Right ventricle myocardium inferior (tissue), 1 donor: ENCODE measurements at regions not wholly inside any gene's neighbourhood (a gene's known extent, or its start where the extent isn't known, plus 50 kb on each side); places are given as distances from the start of the nearest gene placed in this dataset.
"Not testable (repeated sequence)": the region's sequence is repeated elsewhere in the genome, so short reads cannot be mapped to it uniquely, and the experiment has no call there.

Source experiments
- ATAC-seq: fragments of 200-7000 bp; cut with Tn5 transposase; one replicate; pipeline ENCODE4 v1.9.1; 2020; ENCODE audit warnings: mild to moderate bottlenecking, moderate library complexity
- DNase-seq: peaks from one replicate; pipeline ENCODE4 v3.0.0; 2021; ENCODE audit errors: missing footprints
- intact Hi-C: fragments of 100-400 bp; cut with DNase I; formaldehyde crosslinking; loops from one replicate; pipeline ENCODE4 v1.11.0; 2022
- donor health status: DM: no; HTN: yes; CAD: no; lungs with severe emphysema.

DNA sequence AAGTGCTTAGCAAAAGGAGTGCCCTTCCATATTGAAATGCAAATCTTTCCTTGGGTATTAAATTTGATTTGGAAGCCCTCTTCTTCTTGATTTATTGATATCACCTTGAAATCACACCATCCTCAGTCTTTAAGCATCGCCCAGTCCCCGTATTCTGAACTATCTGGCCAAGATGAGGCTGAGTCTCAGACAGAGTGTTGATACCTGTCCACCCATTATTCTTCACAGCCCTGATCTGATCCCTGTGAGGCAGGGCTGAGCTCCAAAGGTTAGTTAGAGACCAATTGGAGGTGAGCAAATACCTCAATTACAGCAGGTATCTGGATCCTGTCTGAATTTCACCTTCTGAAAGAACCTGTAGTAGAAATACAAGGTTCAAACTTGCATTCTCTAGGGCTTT is 326.3 kb downstream of the FAT3 start:
- no peak for ATAC-seq
- intact Hi-C loops = no loop called here

DNA sequence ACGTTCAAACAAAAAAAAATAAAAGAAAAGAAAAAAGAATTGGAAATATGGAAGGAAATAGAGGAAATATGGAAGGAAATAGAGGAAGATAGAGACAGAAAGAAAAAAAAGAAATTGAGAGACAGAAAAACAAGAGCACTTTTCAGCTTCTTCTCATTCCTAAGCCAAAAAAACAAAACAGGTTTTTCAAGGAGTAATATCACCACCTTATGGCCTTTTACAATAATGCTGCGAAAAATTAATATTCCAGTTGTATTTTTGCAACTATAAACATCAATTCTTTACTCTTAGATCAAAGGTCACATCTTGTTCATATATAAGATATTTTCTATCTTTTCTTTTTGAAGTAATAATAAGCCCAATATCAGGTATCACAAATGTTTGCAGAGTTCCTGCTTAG is 328.3 kb downstream of the FAT3 start:
- intact Hi-C loops = no loop called here
- no peak for ATAC-seq
- DNase-seq = no peak

More for the DNA sequence above, 326.3 kb downstream of the FAT3 start:
- DNase-seq = no peak

DNA sequence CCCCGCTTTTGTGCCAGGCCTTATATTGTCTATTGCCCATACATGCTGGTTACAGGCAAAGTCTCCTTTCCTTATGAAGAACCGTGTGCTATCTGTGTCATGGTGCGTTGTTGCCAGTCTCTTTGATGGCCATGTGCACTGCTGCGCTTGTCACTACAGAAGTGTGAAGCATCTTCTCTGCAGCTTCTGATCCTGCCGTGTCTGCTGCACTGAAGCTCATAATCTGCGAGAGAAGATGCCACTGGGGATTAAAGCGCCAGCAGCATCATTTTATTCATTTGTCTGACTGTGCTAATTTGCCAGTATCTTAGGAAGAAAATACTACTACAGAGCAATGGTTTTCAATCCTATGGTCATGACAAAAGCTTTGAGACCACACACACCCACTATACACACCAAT is 330.1 kb downstream of the FAT3 start:
- no peak for ATAC-seq
- intact Hi-C loops = no loop called here
- no peak for DNase-seq

DNA sequence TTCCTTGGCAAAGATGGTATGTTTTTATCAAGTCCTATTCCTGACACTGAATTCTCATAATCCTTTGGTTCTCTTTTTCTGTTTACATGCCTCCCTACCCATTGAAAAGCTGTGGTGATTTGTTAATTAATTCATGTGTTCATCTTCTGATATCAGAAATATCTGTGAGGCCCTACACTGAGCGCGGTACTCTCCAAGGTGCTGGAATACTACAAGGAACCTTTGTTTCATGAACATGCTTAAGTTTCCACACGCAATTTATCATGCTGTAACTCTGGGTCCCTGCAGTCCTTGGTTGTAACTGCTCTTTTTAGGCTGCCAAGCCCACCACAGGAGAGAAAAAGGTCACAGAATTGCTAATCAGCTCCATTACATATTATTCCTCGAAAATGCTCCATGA is 331.8 kb downstream of the FAT3 start:
- intact Hi-C loops = no loop called here
- ATAC-seq (no peak), DNase-seq (no peak)

DNA sequence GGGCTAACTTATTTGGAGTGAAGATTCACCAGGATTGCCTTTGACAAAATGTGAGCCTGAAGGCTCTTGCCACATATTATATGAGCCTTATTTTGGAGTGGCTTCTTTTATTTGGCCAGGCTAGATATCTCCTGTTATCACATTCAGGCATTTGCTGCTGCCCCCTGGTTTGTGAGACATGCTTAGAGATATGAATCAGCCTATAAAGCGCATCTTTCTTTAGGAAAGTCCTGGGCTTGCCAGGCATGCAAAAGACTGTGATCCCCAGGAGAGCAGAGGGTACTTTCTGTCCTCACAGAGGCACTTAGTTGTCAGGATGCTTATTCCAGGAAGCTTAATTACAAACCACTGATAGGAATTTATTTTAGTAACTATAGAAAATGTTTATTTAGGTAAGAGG is 333.3 kb downstream of the FAT3 start:
- intact Hi-C loops = no loop called here
- no peak for DNase-seq
- no peak for ATAC-seq

DNA sequence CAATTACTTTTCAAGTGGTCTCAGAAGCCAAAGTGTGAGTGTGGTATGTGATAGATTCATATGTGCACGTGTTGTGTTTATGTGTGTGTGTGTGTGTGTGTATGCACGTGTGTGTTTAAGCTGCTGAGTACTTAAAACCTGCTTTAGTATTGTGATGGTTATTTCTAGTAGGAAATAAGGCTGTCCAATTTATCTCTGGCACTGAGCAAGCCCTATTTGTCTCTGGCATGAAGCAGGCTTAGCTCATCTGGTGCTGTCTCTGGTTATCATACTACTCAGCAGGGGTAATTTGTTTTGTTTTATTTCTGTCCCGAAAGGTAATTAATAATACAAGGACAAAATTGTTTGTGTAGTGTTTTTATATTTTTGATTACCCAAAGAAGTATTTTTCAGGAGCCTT is 333.7 kb downstream of the FAT3 start:
- no peak for ATAC-seq

DNA sequence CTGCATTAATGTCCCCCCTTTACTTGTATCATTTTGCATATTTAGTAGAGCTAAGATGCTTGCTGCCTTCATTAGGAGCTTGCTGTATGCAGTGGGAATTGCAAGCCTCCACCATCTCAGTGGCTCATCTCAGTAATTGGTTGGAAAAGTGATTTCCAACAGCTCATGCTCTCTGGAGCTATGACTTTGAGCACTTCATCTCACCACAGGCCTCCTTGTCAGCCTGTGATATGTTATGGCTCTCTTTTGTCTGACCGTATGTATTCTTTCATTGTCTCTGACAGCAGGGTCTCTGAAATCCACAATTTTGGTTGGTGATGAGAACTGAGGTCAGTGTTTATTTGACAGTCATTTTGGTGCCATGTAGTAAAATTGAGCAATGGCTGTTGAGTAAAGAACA is 345.1 kb downstream of the FAT3 start:
- intact Hi-C loops = no loop called here
- no peak for DNase-seq

More for the DNA sequence above, 333.7 kb downstream of the FAT3 start:
- no peak for DNase-seq
- intact Hi-C loops = no loop called here

DNA sequence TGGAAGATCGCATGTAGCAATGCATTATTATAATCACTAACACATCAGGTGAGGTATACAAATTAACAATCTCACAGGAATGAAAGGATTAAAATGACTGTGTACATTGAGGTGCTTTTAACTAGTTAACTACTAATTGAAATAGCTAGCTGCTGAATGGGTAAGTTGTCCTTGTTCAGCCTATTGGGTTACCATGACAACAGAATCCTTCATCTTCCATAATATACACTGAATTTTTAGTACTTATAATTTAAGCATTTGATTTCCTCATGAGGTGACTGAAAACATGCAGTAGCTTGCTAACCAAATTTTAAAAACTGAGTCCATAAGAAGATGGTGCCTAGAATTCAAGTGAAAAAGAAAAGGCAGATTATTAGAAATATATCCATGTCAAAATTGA is 347.9 kb downstream of the FAT3 start:
- ATAC-seq (no peak), DNase-seq (no peak)
- intact Hi-C loops = no loop called here

More for the DNA sequence above, 345.1 kb downstream of the FAT3 start:
- no peak for ATAC-seq

DNA sequence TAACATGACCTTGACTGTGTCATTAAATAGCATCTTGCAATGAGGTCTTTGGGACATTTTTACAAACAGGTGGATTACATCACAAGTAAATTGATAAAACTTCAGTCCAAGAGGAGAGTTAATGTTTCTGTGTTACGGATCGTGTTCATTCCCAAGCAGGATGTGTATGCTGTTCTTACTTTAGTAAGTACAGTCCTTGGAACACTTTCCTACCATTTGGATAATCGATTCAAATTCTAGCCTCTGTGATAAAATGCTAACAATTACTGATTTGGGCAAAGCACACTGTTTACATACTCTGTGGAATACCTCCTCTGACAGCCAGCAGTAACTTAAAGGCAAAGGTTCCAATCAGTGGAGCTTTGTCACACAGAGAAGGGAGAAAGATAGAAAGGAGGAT is 351.7 kb downstream of the FAT3 start:
- no peak for DNase-seq
- ATAC-seq = no peak
- intact Hi-C loops = no loop called here

DNA sequence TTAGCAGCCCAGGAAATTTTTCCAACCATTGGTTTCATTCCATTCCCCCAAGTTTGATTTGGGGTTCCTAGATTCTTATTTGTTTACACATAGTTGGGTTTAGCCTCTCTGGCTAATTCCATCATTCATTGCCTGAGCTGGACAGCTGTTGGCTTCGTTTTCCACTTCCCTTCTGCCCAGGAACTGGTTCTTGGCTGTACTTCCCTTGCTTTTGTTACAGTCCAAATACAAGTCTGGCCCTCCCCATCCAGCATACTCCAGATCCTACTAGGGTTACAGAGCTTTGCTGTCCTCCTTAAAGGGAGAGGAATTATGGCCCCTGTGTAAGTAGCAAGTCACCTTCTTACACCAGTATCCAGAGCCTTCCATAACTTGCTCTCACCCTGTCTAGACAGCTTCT is 356.3 kb downstream of the FAT3 start:
- intact Hi-C loops = no loop called here
- DNase-seq (no peak), ATAC-seq (no peak)

DNA sequence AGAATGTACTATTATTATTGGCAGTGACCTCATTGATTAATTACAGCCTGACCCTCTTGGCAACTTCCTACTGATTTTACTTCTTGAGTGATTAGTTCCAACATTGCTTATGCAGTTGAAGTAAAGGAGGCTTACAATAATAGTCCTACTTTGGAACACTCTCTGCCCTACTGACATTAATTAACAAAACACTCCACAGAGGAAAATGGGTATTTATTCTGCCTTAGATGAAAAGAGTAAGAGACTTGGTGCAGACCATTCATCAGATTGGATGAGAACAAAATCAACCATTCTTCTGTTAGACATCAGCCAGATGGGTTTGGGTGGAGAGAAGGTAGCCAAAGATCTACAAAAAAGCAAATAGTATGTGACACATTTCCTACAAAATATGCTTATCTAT is 363.8 kb downstream of the FAT3 start:
- intact Hi-C loops = no loop called here
- DNase-seq (no peak), ATAC-seq (no peak)

DNA sequence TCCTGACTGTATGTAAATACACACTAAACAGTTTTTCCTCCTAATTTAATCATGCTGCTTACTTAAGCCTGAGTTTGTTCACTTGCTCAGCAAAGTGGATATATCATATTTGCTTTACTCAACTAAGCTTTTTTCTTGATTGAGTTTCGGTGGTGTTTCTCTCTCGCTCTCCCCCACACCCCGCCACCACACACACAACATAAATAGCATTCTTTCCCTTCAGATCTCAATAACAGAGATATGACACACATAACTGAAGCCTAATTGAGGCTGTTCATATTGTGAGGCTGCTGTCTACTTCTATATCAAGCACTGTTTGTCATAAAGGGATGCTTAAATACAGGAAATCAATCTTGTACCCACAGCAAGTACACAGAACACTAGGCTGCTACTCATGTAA is 364.9 kb downstream of the FAT3 start:
- ATAC-seq = no peak
- no peak for DNase-seq
- intact Hi-C loops = no loop called here

DNA sequence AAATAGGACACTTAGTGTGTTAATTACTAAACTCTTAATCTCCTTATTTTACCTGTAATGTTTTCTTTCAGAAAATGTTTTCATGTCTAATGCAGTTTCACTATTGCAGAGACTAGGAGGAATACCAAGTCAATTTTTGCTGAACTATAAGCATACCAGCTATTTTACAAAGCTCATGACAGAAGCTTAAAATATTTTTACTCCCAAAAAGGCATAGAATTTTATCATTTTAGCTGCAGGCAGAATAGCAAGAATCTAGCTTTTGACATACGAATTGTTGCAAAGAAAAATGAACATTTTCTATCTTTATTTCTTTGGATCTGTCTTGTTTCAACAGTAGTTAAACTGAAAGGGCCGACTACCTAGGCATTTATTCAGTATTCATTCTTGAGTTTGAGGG is 366.9 kb downstream of the FAT3 start:
- ATAC-seq (no peak), DNase-seq (no peak)
- intact Hi-C loops = no loop called here

DNA sequence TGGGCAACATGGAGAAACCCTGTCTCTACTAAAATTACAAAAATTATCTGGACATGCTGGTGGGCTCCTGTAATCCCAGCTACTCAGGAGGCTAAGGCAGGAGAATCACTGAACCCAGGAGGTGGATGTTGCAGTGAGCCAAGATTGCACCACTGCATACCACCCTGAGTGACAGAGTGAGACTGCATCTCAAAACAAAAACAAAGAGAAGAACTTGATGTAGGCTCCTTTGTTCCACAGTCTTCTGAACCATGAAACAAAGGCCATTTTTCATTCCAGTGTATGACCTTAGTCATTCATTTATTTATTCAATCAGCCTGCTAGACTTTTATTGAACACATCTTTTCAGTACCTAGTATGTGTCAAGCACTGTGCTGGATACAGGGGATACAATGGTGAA is 369.6 kb downstream of the FAT3 start:
- DNase-seq (no peak), ATAC-seq (no peak)
- intact Hi-C loops = no loop called here

DNA sequence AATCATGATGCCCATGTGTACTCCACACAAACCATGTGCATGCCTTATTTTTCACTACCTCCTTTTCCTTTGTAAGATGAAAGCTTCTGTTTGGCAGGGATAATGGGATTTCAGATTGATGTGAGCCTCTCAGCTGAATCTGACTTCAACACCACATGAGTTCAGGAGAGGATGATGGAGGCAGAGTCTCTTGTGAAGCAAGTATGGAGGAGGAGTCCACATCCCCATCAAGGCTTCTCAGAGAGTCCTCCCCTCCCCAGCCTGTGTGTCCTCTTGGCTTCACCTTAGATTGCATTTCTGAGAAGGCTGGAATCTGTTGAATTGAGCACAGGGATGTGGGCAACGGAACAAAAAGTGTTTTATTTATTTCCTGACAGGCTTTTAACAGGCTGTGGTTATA is 370.4 kb downstream of the FAT3 start:
- DNase-seq (no peak), ATAC-seq (no peak)
- intact Hi-C loops = no loop called here

DNA sequence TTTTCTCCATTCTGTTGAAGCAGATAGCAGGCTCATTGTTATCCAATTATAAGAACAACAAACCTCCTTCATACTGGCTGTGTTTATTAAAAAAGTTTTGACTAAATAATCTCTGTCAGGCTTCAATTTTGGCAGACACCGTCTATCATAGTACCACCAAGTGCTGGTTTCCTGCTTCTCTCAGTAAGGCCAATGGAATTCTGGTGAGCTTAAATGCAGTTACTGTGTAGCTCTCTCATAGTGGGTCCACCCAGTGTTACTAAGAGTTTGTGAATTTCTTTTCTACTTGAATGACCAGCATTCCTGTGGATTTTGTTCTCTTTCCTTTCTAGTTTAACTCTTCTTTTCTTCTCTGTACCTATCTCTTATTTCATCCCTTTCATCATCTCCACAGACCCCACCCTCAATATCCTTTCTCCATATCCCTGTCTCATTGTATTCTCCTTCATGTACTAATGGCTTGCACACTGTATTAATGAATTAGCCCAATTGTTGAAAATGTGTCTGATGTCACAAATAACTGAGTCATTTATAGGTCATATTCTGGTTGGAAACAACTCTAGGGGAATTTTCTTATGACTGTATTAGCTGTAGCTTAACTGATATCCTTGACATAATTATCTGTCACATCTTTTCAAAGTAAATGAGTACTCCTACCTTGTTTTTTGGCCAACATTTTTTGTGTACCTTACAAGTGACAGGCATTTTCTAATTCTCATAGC is 372.1 kb downstream of the FAT3 start:
- no peak for ATAC-seq

DNA sequence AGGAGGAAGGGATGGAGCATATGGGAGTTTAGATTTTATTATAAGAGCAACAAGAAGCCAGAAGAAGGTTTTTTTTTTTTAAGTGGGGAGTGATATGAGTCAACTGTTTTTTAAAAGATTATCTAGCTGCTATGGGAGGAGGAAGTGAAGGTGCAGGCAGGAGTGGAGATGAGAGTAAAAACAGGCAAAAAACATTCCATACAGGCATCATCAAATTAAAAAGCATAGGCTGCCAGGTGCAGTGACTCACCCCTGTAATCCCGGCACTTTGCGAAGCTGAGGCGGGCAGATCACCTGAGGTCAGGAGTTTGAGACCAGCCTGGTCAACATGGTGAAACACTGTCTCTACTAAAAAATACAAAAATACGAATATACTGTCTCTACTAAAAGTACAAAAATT is 368.4 kb upstream of the MTNR1B start:
- ATAC-seq = no peak
- no peak for DNase-seq

More for the DNA sequence above, 372.1 kb downstream of the FAT3 start:
- intact Hi-C loops = no loop called here
- no peak for DNase-seq

DNA sequence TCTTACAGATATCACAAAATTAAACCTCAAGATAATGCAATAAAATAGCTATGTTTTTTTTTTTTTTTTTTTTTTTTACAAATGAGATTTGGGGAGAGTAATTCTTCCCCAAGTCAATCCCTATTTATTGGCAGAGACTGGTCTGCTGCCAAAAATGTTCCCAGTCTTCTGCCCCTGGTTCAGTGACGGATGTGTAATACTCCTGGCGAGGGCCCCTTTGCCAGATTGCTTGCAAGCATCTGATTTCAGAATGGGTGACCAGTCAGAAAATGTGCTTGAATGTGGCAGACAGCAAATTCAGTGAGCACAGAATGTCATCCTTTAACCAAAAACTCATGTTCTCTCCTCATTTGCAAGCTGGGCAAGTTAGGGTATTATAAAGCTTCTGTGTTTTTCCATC is 363.8 kb upstream of the MTNR1B start:
- DNase-seq = no peak
- intact Hi-C loops = no loop called here
- ATAC-seq = no peak

More for the DNA sequence above, 368.4 kb upstream of the MTNR1B start:
- intact Hi-C loops = no loop called here

DNA sequence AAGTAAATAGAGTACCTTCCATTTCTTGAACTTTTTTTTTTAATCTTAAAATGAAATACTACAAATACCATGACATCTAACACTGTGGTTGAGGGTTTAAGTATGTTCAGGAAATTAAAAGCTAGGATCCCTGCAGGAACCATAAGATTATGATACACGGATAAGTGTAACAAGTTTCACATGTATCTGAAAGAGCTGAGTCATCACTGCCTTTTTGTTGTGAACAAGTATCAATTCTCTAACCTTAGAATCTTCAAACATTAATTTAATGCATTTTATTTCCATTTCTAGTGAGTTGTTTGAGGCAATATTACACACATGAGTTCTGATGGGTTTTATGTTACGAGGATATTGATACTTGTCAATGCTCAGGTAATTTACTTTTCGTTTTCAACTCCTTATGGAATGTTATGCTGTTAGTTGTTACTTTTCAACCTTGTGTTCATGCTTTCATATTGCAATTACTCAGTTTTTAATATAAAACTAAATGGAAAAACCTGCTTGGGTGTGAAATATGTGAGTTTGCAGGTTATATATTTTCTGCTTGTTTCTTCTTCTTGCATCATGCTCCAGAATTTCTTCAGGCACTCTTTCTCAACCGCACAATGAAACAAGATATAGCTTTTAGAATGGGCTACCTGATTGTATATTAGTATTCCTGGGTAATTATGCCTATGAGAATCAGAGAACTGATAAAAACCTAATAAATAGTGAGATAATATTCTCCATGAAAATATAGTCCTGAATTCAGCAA is 361.3 kb upstream of the MTNR1B start:
- ATAC-seq = no peak
- no peak for DNase-seq
- intact Hi-C loops = no loop called here

DNA sequence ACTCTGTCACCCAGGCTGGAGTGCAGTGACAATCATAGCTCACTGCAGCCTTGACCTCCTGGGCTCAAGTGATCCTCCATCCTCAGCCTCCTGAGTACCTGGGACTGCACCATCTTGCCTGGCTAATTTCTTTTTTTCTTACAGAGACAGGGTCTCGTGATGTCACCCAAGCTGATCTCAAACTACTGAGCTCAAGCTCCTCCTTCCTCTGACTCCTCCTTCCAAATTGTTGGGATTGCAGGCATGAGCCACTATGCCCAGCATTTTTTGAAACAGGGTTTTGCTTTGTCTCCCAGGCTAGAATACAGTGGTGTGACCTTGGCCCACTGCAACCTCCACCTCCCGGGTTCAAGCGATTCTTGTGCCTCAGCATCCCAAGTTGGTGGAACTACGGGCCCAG is 358.3 kb upstream of the MTNR1B start:
- ATAC-seq (no peak), DNase-seq (no peak)
- intact Hi-C loops = no loop called here

DNA sequence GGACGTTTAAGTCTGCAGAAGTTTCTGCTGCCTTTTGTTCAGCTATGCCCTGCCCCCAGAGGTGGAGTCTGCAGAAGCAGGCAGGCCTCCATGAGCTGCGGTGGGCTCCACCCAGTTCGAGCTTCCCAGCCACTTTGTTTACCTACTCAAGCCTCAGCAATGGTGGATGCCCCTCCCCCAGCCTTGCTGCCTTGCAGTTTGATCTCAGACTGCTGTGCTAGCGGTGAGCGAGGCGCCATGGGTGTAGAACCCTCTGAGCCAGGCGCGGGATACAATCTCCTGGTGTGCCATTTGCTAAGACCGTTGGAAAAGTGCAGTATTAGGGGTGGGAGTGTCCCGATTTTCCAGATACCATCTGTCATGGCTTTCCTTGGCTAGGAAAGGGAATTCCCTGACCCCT is 351.4 kb upstream of the MTNR1B start:
- DNase-seq, intact Hi-C loops, ATAC-seq: not testable (repeated sequence)
